ENCODE measurements at regions not wholly inside any gene's neighbourhood (a gene's known extent, or its start where the extent isn't known, plus 50 kb on each side); places are given as distances from the start of the nearest gene placed in this dataset.

- intact Hi-C loops (cut with micrococcal nuclease): no loop called here
- Histone ChIP-seq H3K9me3 (replicated peaks) (no peaks in the 10 kb centered on the region), H3K36me3 (no peaks in the 10 kb centered on the region), H3K27me3 (ENCODE audit: low read depth) (peaks cover 87% of the 10 kb centered on the region), H3K4me1 (no peaks in the 10 kb centered on the region), H3K27ac (replicated peaks) (no peak overlapping the region), H3K4me3 (no peak overlapping the region)
- TF ChIP-seq CTCF (IDR thresholded peaks at IDR 0.05; ENCODE audit: borderline replicate concordance): no peak
- no peak for DNase-seq
These were observed 252.2 kb upstream of the C1orf174 start for GRCh38 chr1:4152266-4152665.

- Histone ChIP-seq H3K27me3 (ENCODE audit: low read depth) (peaks cover 91% of the 10 kb centered on the region), H3K4me1 (no peaks in the 10 kb centered on the region), H3K36me3 (no peaks in the 10 kb centered on the region), H3K4me3 (no peak overlapping the region), H3K27ac (replicated peaks) (no peak overlapping the region), H3K9me3 (replicated peaks) (no peaks in the 10 kb centered on the region)
- intact Hi-C loops (cut with micrococcal nuclease): no loop called here
- DNase-seq: no peak
- no peak for TF ChIP-seq CTCF (IDR thresholded peaks at IDR 0.05; ENCODE audit: borderline replicate concordance)
These were observed 253.5 kb upstream of the C1orf174 start for GRCh38 chr1:4153571-4153970.

GRCh38 chr1:4156241-4156973 lies 256.3 kb upstream of the C1orf174 start:
- intact Hi-C loops (cut with micrococcal nuclease): no loop called here
- Histone ChIP-seq H3K27ac (replicated peaks) (no peak overlapping the region), H3K9me3 (replicated peaks) (no peaks in the 10 kb centered on the region), H3K4me3 (no peak overlapping the region), H3K36me3 (no peaks in the 10 kb centered on the region), H3K4me1 (no peaks in the 10 kb centered on the region), H3K27me3 (ENCODE audit: low read depth) (peaks cover 84% of the 10 kb centered on the region)
- no peak for TF ChIP-seq CTCF (IDR thresholded peaks at IDR 0.05; ENCODE audit: borderline replicate concordance)
- no peak for DNase-seq

- Histone ChIP-seq H3K4me3 (no peak overlapping the region), H3K4me1 (no peaks in the 10 kb centered on the region), H3K9me3 (replicated peaks) (no peaks in the 10 kb centered on the region), H3K27ac (replicated peaks) (no peak overlapping the region), H3K36me3 (no peaks in the 10 kb centered on the region), H3K27me3 (ENCODE audit: low read depth) (peaks cover 81% of the 10 kb centered on the region)
- no peak for TF ChIP-seq CTCF (IDR thresholded peaks at IDR 0.05; ENCODE audit: borderline replicate concordance)
- no peak for DNase-seq
- intact Hi-C loops (cut with micrococcal nuclease): no loop called here
These were observed 260.1 kb upstream of the C1orf174 start for GRCh38 chr1:4160181-4160580.

GRCh38 chr1:4161366-4162006 lies 261.4 kb upstream of the C1orf174 start:
- Histone ChIP-seq H3K27ac (replicated peaks) (no peak overlapping the region), H3K9me3 (replicated peaks) (no peaks in the 10 kb centered on the region), H3K4me1 (no peaks in the 10 kb centered on the region), H3K27me3 (ENCODE audit: low read depth) (peaks cover 87% of the 10 kb centered on the region), H3K36me3 (no peaks in the 10 kb centered on the region), H3K4me3 (no peak overlapping the region)
- DNase-seq: no peak
- intact Hi-C loops (cut with micrococcal nuclease): no loop called here
- TF ChIP-seq CTCF (IDR thresholded peaks at IDR 0.05; ENCODE audit: borderline replicate concordance): no peak

Data from left ventricle myocardium inferior (tissue), 1 donor.